Thoracic aorta (tissue), 2 donors: ENCODE measurements at regions not wholly inside any gene's neighbourhood (a gene's known extent, or its start where the extent isn't known, plus 50 kb on each side); places are given as distances from the start of the nearest gene placed in this dataset.

Experiments used
- ATAC-seq: fragments of 150-250 bp; one replicate; pipeline ENCODE4 v1.8.0; 2017; ENCODE audit warnings: low read depth; ENCODE audit not compliant: insufficient number of reproducible peaks, low FRiP score
- DNase-seq: peaks from one replicate; pipeline ENCODE4 v3.0.0-alpha.2; 2020; ENCODE audit warnings: low spot score
- H3K27ac ChIP-seq, 2 donors: fragments of 200-600 bp; sonication (generic); 1 replicate in 1 of 2; 2 replicates in 1 of 2; pipeline ENCODE4 v1.5.1; 2016; ENCODE audit warnings: mild to moderate bottlenecking in 2 of 2, moderate library complexity in 2 of 2
- H3K27me3 ChIP-seq: fragments of 200-600 bp; sonication (generic); replicated peaks from 2 replicates; pipeline ENCODE4 v1.6.0; 2016; ENCODE audit warnings: mild to moderate bottlenecking; ENCODE audit not compliant: insufficient read depth
- H3K36me3 ChIP-seq: fragments of 200-600 bp; sonication (generic); one replicate; pipeline ENCODE4 v1.5.1; 2016
- H3K4me1 ChIP-seq, 2 donors: fragments of 200-600 bp; sonication (generic); 1 replicate in 1 of 2; 2 replicates in 1 of 2; pipeline versions ENCODE4 v1.5.1 to v1.6.0; 2016; ENCODE audit warnings: low read depth in 2 of 2, mild to moderate bottlenecking in 1 of 2; ENCODE audit not compliant: control insufficient read depth in 1 of 2
- H3K4me3 ChIP-seq: fragments of 200-600 bp; sonication (generic); 2 replicates; pipeline ENCODE4 v1.5.1; 2016; ENCODE audit warnings: mild to moderate bottlenecking
- H3K9me3 ChIP-seq: fragments of 200-600 bp; sonication (generic); 2 replicates; pipeline ENCODE4 v1.5.1; 2016
- CTCF ChIP-seq: fragments of 200-600 bp; sonication (generic); IDR thresholded peaks from one replicate; pipeline ENCODE4 v1.5.1; 2019; ENCODE audit warnings: antibody characterized with exemption

- ATAC-seq = no peak
- Histone ChIP-seq H3K27me3 (no peaks in the 10 kb centered on the region), H3K36me3 (no peaks in the 10 kb centered on the region), H3K27ac (no peak overlapping the region), H3K4me3 (no peak overlapping the region), H3K9me3 (no peaks in the 10 kb centered on the region), H3K4me1 (no peaks in the 10 kb centered on the region)
- TF ChIP-seq CTCF = no peak
- no peak for DNase-seq
Observed at GRCh38 chr3:87901141-87901540, 157.7 kb downstream of the CGGBP1 start.

- no peak overlapping the region for H3K27ac ChIP-seq
- ATAC-seq (no peak), DNase-seq (no peak)
- no peaks in the 10 kb centered on the region for H3K9me3 ChIP-seq
- H3K4me3 ChIP-seq = no peak overlapping the region
- no peaks in the 10 kb centered on the region for H3K4me1 ChIP-seq
- H3K27me3 ChIP-seq = no peaks in the 10 kb centered on the region
- H3K36me3 ChIP-seq = no peaks in the 10 kb centered on the region
- TF ChIP-seq CTCF = no peak
Observed at GRCh38 chr3:87900061-87900460, 158.7 kb downstream of the CGGBP1 start.

- H3K9me3 ChIP-seq = no peaks in the 10 kb centered on the region
- H3K27ac ChIP-seq = no peak overlapping the region
- no peaks in the 10 kb centered on the region for H3K27me3 ChIP-seq
- no peaks in the 10 kb centered on the region for H3K36me3 ChIP-seq
- H3K4me1 ChIP-seq = no peaks in the 10 kb centered on the region
- H3K4me3 ChIP-seq = no peak overlapping the region
- ATAC-seq (no peak), DNase-seq (no peak)
- no peak for TF ChIP-seq CTCF
Observed at GRCh38 chr3:87898971-87899370, 159.8 kb downstream of the CGGBP1 start.

- Histone ChIP-seq H3K27me3 (no peaks in the 10 kb centered on the region), H3K27ac (no peak overlapping the region), H3K4me1 (no peaks in the 10 kb centered on the region), H3K4me3 (no peak overlapping the region), H3K36me3 (no peaks in the 10 kb centered on the region), H3K9me3 (no peaks in the 10 kb centered on the region)
- ATAC-seq = no peak
- DNase-seq = no peak
- no peak for TF ChIP-seq CTCF
Observed at GRCh38 chr3:87895983-87896382, 162.8 kb downstream of the CGGBP1 start.

GRCh38 chr3:87873136-87873535, 185.7 kb downstream of the CGGBP1 start:
- Histone ChIP-seq H3K9me3 (peaks cover 5% of the 10 kb centered on the region), H3K36me3 (no peaks in the 10 kb centered on the region), H3K27ac (no peak overlapping the region), H3K4me1 (no peaks in the 10 kb centered on the region), H3K27me3 (no peaks in the 10 kb centered on the region), H3K4me3 (no peak overlapping the region)
- ATAC-seq = no peak
- no peak for TF ChIP-seq CTCF
- no peak for DNase-seq
